ENCODE measurements at regions not wholly inside any gene's neighbourhood (a gene's known extent, or its start where the extent isn't known, plus 50 kb on each side); places are given as distances from the start of the nearest gene placed in this dataset.

GRCh38 chr5:42951293-42951840 is 88.8 kb downstream of the ANXA2R start:
- Histone ChIP-seq H3K9me3 (peaks cover 0 to 22% (median 0%) of the 10 kb centered on the region in 4 donors), H3K4me1 (peaks cover 0 to 52% (median 6%) of the 10 kb centered on the region in 4 donors), H3K27ac (peak overlapping the region; percentile 82 to 96 (median 93)), H3K36me3 (no peaks in the 10 kb centered on the region), H3K4me3 (peak overlapping the region; percentile 50 to 66 (median 60)), H3K27me3 (peaks cover 0 to 49% of the 10 kb centered on the region in 2 donors)
- 3 to 5% methylated on average over 28 to 46 of the region's 46 CpGs for WGBS, 2 donors
- peak in 1 of 2 donors; percentile 32 for DNase-seq (ENCODE audit: low spot score in 2 of 2)
- TF ChIP-seq EP300 (IDR thresholded peaks at IDR 0.05) (no peak), CTCF (IDR thresholded peaks at IDR 0.05) (no peak), POLR2A (IDR thresholded peaks at IDR 0.05) (no peak)

GRCh38 chr5:42950456-42951292 is 89.4 kb downstream of the ANXA2R start:
- Histone ChIP-seq H3K4me1 (peaks cover 0 to 52% (median 6%) of the 10 kb centered on the region in 4 donors), H3K9me3 (peaks cover 0 to 22% (median 0%) of the 10 kb centered on the region in 4 donors), H3K27me3 (peaks cover 0 to 52% of the 10 kb centered on the region in 2 donors), H3K4me3 (peak overlapping the region; percentile 50 to 66 (median 60)), H3K27ac (peak overlapping the region; percentile 82 to 96 (median 93)), H3K36me3 (no peaks in the 10 kb centered on the region)
- peak; percentile 34 to 62 for DNase-seq (ENCODE audit: low spot score in 2 of 2)
- TF ChIP-seq CTCF (IDR thresholded peaks at IDR 0.05), result no peak
- peak in 1 of 2 donors; percentile 78 for TF ChIP-seq EP300 (IDR thresholded peaks at IDR 0.05)
- TF ChIP-seq POLR2A (IDR thresholded peaks at IDR 0.05), result peak in 1 of 2 donors; percentile 28
- WGBS, 2 donors, result 4 to 5% methylated on average over 24 to 39 of the region's 46 CpGs

GRCh38 chr5:42950116-42950455 is 90.0 kb downstream of the ANXA2R start:
- H3K27ac ChIP-seq, result peak overlapping the region; percentile 82 to 96 (median 93)
- WGBS, 2 donors, result 20 to 31% methylated on average over 7 of the region's 7 CpGs

GRCh38 chr5:42949348-42950115 is 90.6 kb downstream of the ANXA2R start:
- peak overlapping the region in 3 of 4 donors; percentile 93 to 96 (median 93) for H3K27ac ChIP-seq
- peak; percentile 33 to 56 (median 40) for TF ChIP-seq CTCF (IDR thresholded peaks at IDR 0.05)
- peak in 1 of 2 donors; percentile 48 for TF ChIP-seq EP300 (IDR thresholded peaks at IDR 0.05)
- TF ChIP-seq POLR2A (IDR thresholded peaks at IDR 0.05), result no peak
- 9 to 11% methylated on average over 33 of the region's 33 CpGs for WGBS, 2 donors
- peak overlapping the region; percentile 4 to 61 (median 47) for H3K4me3 ChIP-seq
- peaks cover 0 to 19% (median 0%) of the 10 kb centered on the region in 4 donors for H3K9me3 ChIP-seq
- H3K36me3 ChIP-seq, result no peaks in the 10 kb centered on the region
- DNase-seq (ENCODE audit: low spot score in 2 of 2), result peak in 1 of 2 donors; percentile 51
- H3K4me1 ChIP-seq, result peaks cover 0 to 53% (median 6%) of the 10 kb centered on the region in 4 donors
- H3K27me3 ChIP-seq, result peaks cover 0 to 51% of the 10 kb centered on the region in 2 donors

More at GRCh38 chr5:42950116-42950455, 90.0 kb downstream of the ANXA2R start:
- no peak for DNase-seq (ENCODE audit: low spot score in 2 of 2)
- no peak for TF ChIP-seq POLR2A (IDR thresholded peaks at IDR 0.05)
- no peak for TF ChIP-seq CTCF (IDR thresholded peaks at IDR 0.05)
- no peak for TF ChIP-seq EP300 (IDR thresholded peaks at IDR 0.05)
- H3K9me3 ChIP-seq, result peaks cover 0 to 22% (median 0%) of the 10 kb centered on the region in 4 donors
- peaks cover 0 to 52% of the 10 kb centered on the region in 2 donors for H3K27me3 ChIP-seq
- H3K4me1 ChIP-seq, result peaks cover 0 to 52% (median 6%) of the 10 kb centered on the region in 4 donors
- H3K4me3 ChIP-seq, result peak overlapping the region; percentile 36 to 61 (median 54)
- H3K36me3 ChIP-seq, result no peaks in the 10 kb centered on the region
